ENCODE measurements at regions not wholly inside any gene's neighbourhood (a gene's known extent, or its start where the extent isn't known, plus 50 kb on each side); places are given as distances from the start of the nearest gene placed in this dataset.

GRCh38 chr7:108735814-108736213 lies 166.1 kb downstream of the DNAJB9 start:
- no peaks in the 10 kb centered on the region for H3K36me3 ChIP-seq (ENCODE audit: control insufficient read depth in 1 of 2, insufficient read depth in 2 of 2, low read length in 2 of 2)
- H3K9ac ChIP-seq (ENCODE audit: low read depth in 1 of 2, low read length in 2 of 2), result no peak overlapping the region
- no peak overlapping the region for H3K27ac ChIP-seq (ENCODE audit: low read depth, low read length)
- no peaks in the 10 kb centered on the region for H3K9me3 ChIP-seq (ENCODE audit: control insufficient read depth in 1 of 2, low read length in 2 of 2)
- H3K27me3 ChIP-seq (ENCODE audit: control insufficient read depth in 1 of 2, insufficient read depth in 2 of 2, low read length in 2 of 2), result no peaks in the 10 kb centered on the region
- no peaks in the 10 kb centered on the region for H3K4me1 ChIP-seq (ENCODE audit: control insufficient read depth in 1 of 2, insufficient read depth in 2 of 2, low read length in 2 of 2)
- no peak overlapping the region for H3K4me3 ChIP-seq (ENCODE audit: low read depth in 1 of 2, low read length in 2 of 2)

DNA sequence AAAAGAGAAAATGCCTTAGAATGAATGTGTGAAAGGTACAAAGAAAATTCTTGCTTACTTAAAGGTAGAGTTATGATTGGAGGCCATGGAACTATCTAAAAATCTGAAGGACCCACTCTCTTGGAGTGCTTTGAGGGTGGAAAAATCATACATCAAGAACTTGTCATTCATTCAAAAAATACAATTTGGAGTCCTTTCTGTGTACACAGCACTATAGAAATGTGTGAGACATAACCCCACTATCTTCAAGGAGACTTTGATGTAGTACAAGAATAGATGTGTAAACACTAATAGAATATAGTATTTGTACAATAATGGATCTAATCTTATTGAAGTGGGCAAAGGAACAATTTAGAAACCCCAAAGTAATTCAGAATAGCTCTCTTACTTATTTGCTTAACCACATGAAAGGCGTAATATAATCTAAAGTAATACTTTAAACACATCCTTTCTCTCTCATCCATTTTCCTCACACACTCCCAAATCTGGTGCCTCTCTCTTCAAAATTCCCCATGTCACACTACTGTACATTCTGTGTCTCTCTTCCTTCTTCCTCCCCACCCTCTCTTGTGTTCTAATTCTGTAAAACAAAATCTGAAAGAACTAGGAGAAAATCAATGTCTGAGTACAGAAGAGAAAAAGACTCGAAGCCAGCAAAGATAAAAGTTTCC lies 166.7 kb downstream of the DNAJB9 start:
- H3K4me1 ChIP-seq (ENCODE audit: control insufficient read depth in 1 of 2, insufficient read depth in 2 of 2, low read length in 2 of 2), result no peaks in the 10 kb centered on the region

GRCh38 chr7:108770981-108771745 lies 201.5 kb downstream of the DNAJB9 start:
- no peak overlapping the region for H3K9ac ChIP-seq (ENCODE audit: low read depth in 1 of 2, low read length in 2 of 2)
- H3K4me3 ChIP-seq (ENCODE audit: low read depth in 1 of 2, low read length in 2 of 2), result no peak overlapping the region
- H3K27ac ChIP-seq (ENCODE audit: low read depth, low read length), result no peak overlapping the region
- H3K9me3 ChIP-seq (ENCODE audit: control insufficient read depth in 1 of 2, low read length in 2 of 2), result no peaks in the 10 kb centered on the region
- H3K27me3 ChIP-seq (ENCODE audit: control insufficient read depth in 1 of 2, insufficient read depth in 2 of 2, low read length in 2 of 2), result no peaks in the 10 kb centered on the region
- no peaks in the 10 kb centered on the region for H3K36me3 ChIP-seq (ENCODE audit: control insufficient read depth in 1 of 2, insufficient read depth in 2 of 2, low read length in 2 of 2)
- no peaks in the 10 kb centered on the region for H3K4me1 ChIP-seq (ENCODE audit: control insufficient read depth in 1 of 2, insufficient read depth in 2 of 2, low read length in 2 of 2)

More for the DNA sequence above, 166.7 kb downstream of the DNAJB9 start:
- Histone ChIP-seq H3K4me3 (ENCODE audit: low read depth in 1 of 2, low read length in 2 of 2) (no peak overlapping the region), H3K9ac (ENCODE audit: low read depth in 1 of 2, low read length in 2 of 2) (no peak overlapping the region), H3K27ac (ENCODE audit: low read depth, low read length) (no peak overlapping the region), H3K36me3 (ENCODE audit: control insufficient read depth in 1 of 2, insufficient read depth in 2 of 2, low read length in 2 of 2) (no peaks in the 10 kb centered on the region), H3K9me3 (ENCODE audit: control insufficient read depth in 1 of 2, low read length in 2 of 2) (no peaks in the 10 kb centered on the region), H3K27me3 (ENCODE audit: control insufficient read depth in 1 of 2, insufficient read depth in 2 of 2, low read length in 2 of 2) (no peaks in the 10 kb centered on the region)

DNA sequence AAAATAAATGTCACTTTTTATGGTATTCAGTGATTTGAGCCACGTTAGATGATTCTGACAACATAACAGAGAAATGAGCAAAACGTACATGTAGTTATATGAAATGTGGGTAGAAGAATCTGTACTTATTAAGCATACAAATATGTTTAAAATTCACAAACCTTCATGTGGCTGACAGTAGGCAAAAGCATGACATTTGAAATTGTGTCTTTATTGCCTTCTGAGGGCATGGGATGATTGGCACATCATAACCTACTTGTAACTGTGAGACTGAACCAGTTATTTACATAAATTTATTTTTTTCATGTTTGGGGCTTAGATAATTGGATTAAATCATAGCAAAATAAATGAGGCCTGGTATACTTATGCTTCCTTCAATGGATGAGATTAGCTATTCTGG lies 202.2 kb downstream of the DNAJB9 start:
- Histone ChIP-seq H3K9me3 (ENCODE audit: control insufficient read depth in 1 of 2, low read length in 2 of 2) (no peaks in the 10 kb centered on the region), H3K36me3 (ENCODE audit: control insufficient read depth in 1 of 2, insufficient read depth in 2 of 2, low read length in 2 of 2) (no peaks in the 10 kb centered on the region), H3K9ac (ENCODE audit: low read depth in 1 of 2, low read length in 2 of 2) (no peak overlapping the region), H3K4me1 (ENCODE audit: control insufficient read depth in 1 of 2, insufficient read depth in 2 of 2, low read length in 2 of 2) (no peaks in the 10 kb centered on the region), H3K27ac (ENCODE audit: low read depth, low read length) (no peak overlapping the region), H3K4me3 (ENCODE audit: low read depth in 1 of 2, low read length in 2 of 2) (no peak overlapping the region), H3K27me3 (ENCODE audit: control insufficient read depth in 1 of 2, insufficient read depth in 2 of 2, low read length in 2 of 2) (no peaks in the 10 kb centered on the region)

GRCh38 chr7:108777966-108778365 lies 208.3 kb downstream of the DNAJB9 start:
- Histone ChIP-seq H3K27ac (ENCODE audit: low read depth, low read length) (no peak overlapping the region), H3K4me3 (ENCODE audit: low read depth in 1 of 2, low read length in 2 of 2) (no peak overlapping the region), H3K9me3 (ENCODE audit: control insufficient read depth in 1 of 2, low read length in 2 of 2) (no peaks in the 10 kb centered on the region), H3K36me3 (ENCODE audit: control insufficient read depth in 1 of 2, insufficient read depth in 2 of 2, low read length in 2 of 2) (no peaks in the 10 kb centered on the region), H3K4me1 (ENCODE audit: control insufficient read depth in 1 of 2, insufficient read depth in 2 of 2, low read length in 2 of 2) (no peaks in the 10 kb centered on the region), H3K9ac (ENCODE audit: low read depth in 1 of 2, low read length in 2 of 2) (no peak overlapping the region), H3K27me3 (ENCODE audit: control insufficient read depth in 1 of 2, insufficient read depth in 2 of 2, low read length in 2 of 2) (no peaks in the 10 kb centered on the region)

- H3K4me1 ChIP-seq (ENCODE audit: control insufficient read depth in 1 of 2, insufficient read depth in 2 of 2, low read length in 2 of 2), result no peaks in the 10 kb centered on the region
- no peak overlapping the region for H3K27ac ChIP-seq (ENCODE audit: low read depth, low read length)
- no peaks in the 10 kb centered on the region for H3K9me3 ChIP-seq (ENCODE audit: control insufficient read depth in 1 of 2, low read length in 2 of 2)
- no peak overlapping the region for H3K9ac ChIP-seq (ENCODE audit: low read depth in 1 of 2, low read length in 2 of 2)
- H3K4me3 ChIP-seq (ENCODE audit: low read depth in 1 of 2, low read length in 2 of 2), result no peak overlapping the region
- H3K27me3 ChIP-seq (ENCODE audit: control insufficient read depth in 1 of 2, insufficient read depth in 2 of 2, low read length in 2 of 2), result no peaks in the 10 kb centered on the region
- H3K36me3 ChIP-seq (ENCODE audit: control insufficient read depth in 1 of 2, insufficient read depth in 2 of 2, low read length in 2 of 2), result no peaks in the 10 kb centered on the region
These were observed 219.8 kb downstream of the DNAJB9 start for GRCh38 chr7:108789451-108789850.

DNA sequence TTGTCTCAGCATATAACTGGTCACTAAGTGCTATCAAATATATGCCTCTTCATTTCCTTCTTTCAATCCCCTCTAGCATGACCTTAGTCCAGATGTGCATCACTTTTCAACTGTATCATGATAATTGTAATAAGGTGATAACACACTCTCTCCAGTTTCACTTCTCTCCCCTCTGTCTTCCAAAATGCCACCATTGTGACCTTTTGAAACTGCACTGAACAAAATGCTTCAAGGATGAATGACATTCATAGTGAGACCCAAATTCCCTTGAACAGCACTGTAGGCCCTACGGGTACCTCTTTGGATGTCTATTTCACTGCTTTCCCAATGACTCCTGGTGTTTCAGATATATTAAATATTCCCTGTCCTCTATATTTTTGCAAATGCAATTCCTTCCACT lies 224.8 kb downstream of the DNAJB9 start:
- H3K27ac ChIP-seq (ENCODE audit: low read depth, low read length), result no peak overlapping the region
- no peaks in the 10 kb centered on the region for H3K4me1 ChIP-seq (ENCODE audit: control insufficient read depth in 1 of 2, insufficient read depth in 2 of 2, low read length in 2 of 2)
- no peaks in the 10 kb centered on the region for H3K27me3 ChIP-seq (ENCODE audit: control insufficient read depth in 1 of 2, insufficient read depth in 2 of 2, low read length in 2 of 2)
- H3K4me3 ChIP-seq (ENCODE audit: low read depth in 1 of 2, low read length in 2 of 2), result no peak overlapping the region
- H3K9me3 ChIP-seq (ENCODE audit: control insufficient read depth in 1 of 2, low read length in 2 of 2), result no peaks in the 10 kb centered on the region
- H3K9ac ChIP-seq (ENCODE audit: low read depth in 1 of 2, low read length in 2 of 2), result no peak overlapping the region
- no peaks in the 10 kb centered on the region for H3K36me3 ChIP-seq (ENCODE audit: control insufficient read depth in 1 of 2, insufficient read depth in 2 of 2, low read length in 2 of 2)

DNA sequence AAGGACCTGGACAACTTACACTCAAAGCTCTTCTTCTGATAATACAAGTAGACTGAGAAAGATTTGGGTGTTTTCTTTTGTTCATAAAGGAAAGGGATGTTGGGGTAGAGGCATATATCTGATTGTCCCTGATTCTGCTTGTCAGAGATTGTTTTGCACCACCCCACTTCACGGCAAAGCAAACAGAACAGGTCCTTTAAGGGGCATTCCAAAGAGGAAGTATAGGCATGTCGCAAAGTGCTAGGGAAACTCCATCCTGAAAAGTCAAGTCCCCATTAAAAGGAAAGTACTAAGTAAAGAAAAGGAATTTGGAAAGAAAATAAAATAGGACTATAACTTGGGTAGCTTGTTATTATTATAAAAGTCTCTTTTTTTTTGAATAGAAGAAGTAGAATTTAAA lies 233.0 kb downstream of the DNAJB9 start:
- Histone ChIP-seq H3K36me3 (ENCODE audit: control insufficient read depth in 1 of 2, insufficient read depth in 2 of 2, low read length in 2 of 2) (no peaks in the 10 kb centered on the region), H3K4me1 (ENCODE audit: control insufficient read depth in 1 of 2, insufficient read depth in 2 of 2, low read length in 2 of 2) (no peaks in the 10 kb centered on the region), H3K9me3 (ENCODE audit: control insufficient read depth in 1 of 2, low read length in 2 of 2) (no peaks in the 10 kb centered on the region), H3K9ac (ENCODE audit: low read depth in 1 of 2, low read length in 2 of 2) (no peak overlapping the region), H3K27ac (ENCODE audit: low read depth, low read length) (no peak overlapping the region), H3K27me3 (ENCODE audit: control insufficient read depth in 1 of 2, insufficient read depth in 2 of 2, low read length in 2 of 2) (no peaks in the 10 kb centered on the region), H3K4me3 (ENCODE audit: low read depth in 1 of 2, low read length in 2 of 2) (no peak overlapping the region)

- Histone ChIP-seq H3K4me1 (ENCODE audit: control insufficient read depth in 1 of 2, insufficient read depth in 2 of 2, low read length in 2 of 2) (no peaks in the 10 kb centered on the region), H3K36me3 (ENCODE audit: control insufficient read depth in 1 of 2, insufficient read depth in 2 of 2, low read length in 2 of 2) (no peaks in the 10 kb centered on the region), H3K9me3 (ENCODE audit: control insufficient read depth in 1 of 2, low read length in 2 of 2) (no peaks in the 10 kb centered on the region), H3K9ac (ENCODE audit: low read depth in 1 of 2, low read length in 2 of 2) (no peak overlapping the region), H3K27me3 (ENCODE audit: control insufficient read depth in 1 of 2, insufficient read depth in 2 of 2, low read length in 2 of 2) (no peaks in the 10 kb centered on the region), H3K4me3 (ENCODE audit: low read depth in 1 of 2, low read length in 2 of 2) (no peak overlapping the region), H3K27ac (ENCODE audit: low read depth, low read length) (no peak overlapping the region)
These were observed 236.2 kb downstream of the DNAJB9 start for GRCh38 chr7:108805808-108806397.

DNA sequence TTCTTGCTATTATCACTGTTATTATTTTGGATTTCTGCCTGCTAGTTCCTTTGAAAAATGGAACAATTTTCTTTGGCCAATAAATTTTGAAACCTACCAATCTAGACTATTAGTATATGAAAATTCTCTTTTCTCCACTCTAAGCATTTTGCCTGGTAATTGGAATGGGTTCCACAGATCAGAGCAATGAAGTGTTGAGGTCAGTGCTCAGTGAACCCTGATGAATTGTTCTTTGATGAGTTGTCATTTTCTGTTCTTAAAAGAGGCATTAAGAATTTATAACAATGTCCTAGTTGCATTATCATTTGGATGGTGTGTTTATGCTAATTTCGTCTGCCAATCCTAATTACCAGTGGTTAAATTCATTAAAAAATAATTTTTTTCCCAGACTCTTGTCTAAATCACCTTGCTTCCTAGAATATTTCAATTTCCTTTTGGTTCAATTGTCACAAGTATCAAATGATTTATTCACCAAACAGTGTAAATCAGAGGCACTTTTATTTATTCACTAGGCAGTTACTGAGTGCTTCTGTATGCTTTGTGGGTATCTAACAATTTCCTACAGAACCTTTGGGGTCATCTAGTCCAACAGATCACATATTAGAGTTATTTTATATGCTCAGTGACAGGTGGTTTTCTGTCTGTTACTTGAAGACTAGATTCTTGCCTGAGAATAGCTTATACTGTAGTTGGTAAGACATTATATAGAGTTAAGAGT lies 239.0 kb downstream of the DNAJB9 start:
- no peak overlapping the region for H3K4me3 ChIP-seq (ENCODE audit: low read depth in 1 of 2, low read length in 2 of 2)

More for the DNA sequence above, 239.0 kb downstream of the DNAJB9 start:
- H3K9me3 ChIP-seq (ENCODE audit: control insufficient read depth in 1 of 2, low read length in 2 of 2), result no peaks in the 10 kb centered on the region
- H3K36me3 ChIP-seq (ENCODE audit: control insufficient read depth in 1 of 2, insufficient read depth in 2 of 2, low read length in 2 of 2), result no peaks in the 10 kb centered on the region
- no peak overlapping the region for H3K9ac ChIP-seq (ENCODE audit: low read depth in 1 of 2, low read length in 2 of 2)
- H3K4me1 ChIP-seq (ENCODE audit: control insufficient read depth in 1 of 2, insufficient read depth in 2 of 2, low read length in 2 of 2), result no peaks in the 10 kb centered on the region
- H3K27me3 ChIP-seq (ENCODE audit: control insufficient read depth in 1 of 2, insufficient read depth in 2 of 2, low read length in 2 of 2), result no peaks in the 10 kb centered on the region
- no peak overlapping the region for H3K27ac ChIP-seq (ENCODE audit: low read depth, low read length)

Measured in duodenal mucosa (tissue), 2 donors.